Nephron progenitor cell (in vitro differentiated cells): ENCODE measurements at regions not wholly inside any gene's neighbourhood (a gene's known extent, or its start where the extent isn't known, plus 50 kb on each side); places are given as distances from the start of the nearest gene placed in this dataset.

ENCODE experiments used
- DNase-seq: peaks from one replicate; pipeline ENCODE4 v3.0.0; 2021
- H3K27ac Mint-ChIP-seq: 2 replicates; pipeline ENCODE4 v1.8.0; 2021; ENCODE audit warnings: mild to moderate bottlenecking, moderate library complexity, mixed read lengths
- H3K27me3 Mint-ChIP-seq: 2 replicates; pipeline ENCODE4 v1.8.0; 2021; ENCODE audit warnings: mild to moderate bottlenecking, low read depth, mixed read lengths; ENCODE audit not compliant: poor library complexity
- H3K36me3 Mint-ChIP-seq: 2 replicates; pipeline ENCODE4 v1.8.0; 2021; ENCODE audit warnings: low read depth, mixed read lengths
- H3K4me1 Mint-ChIP-seq: 2 replicates; pipeline ENCODE4 v1.8.0; 2021; ENCODE audit warnings: mixed read lengths
- H3K4me3 Mint-ChIP-seq: 2 replicates; pipeline ENCODE4 v1.8.0; 2021; ENCODE audit warnings: mild to moderate bottlenecking, moderate library complexity, mixed read lengths
- H3K9me3 Mint-ChIP-seq: 2 replicates; pipeline ENCODE4 v1.8.0; 2021; ENCODE audit warnings: mild to moderate bottlenecking, moderate library complexity, mixed read lengths
- TF ChIP-seq, protein P1 (sequence below): fragments of 200-600 bp; sonication (generic); IDR thresholded peaks from 2 replicates; pipeline ENCODE4 v1.5.0; 2021; ENCODE audit warnings: antibody characterized with exemption

- TF ChIP-seq, protein P1, sequence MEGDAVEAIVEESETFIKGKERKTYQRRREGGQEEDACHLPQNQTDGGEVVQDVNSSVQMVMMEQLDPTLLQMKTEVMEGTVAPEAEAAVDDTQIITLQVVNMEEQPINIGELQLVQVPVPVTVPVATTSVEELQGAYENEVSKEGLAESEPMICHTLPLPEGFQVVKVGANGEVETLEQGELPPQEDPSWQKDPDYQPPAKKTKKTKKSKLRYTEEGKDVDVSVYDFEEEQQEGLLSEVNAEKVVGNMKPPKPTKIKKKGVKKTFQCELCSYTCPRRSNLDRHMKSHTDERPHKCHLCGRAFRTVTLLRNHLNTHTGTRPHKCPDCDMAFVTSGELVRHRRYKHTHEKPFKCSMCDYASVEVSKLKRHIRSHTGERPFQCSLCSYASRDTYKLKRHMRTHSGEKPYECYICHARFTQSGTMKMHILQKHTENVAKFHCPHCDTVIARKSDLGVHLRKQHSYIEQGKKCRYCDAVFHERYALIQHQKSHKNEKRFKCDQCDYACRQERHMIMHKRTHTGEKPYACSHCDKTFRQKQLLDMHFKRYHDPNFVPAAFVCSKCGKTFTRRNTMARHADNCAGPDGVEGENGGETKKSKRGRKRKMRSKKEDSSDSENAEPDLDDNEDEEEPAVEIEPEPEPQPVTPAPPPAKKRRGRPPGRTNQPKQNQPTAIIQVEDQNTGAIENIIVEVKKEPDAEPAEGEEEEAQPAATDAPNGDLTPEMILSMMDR: no peak
- Mint-ChIP-seq H3K4me1 (no peaks in the 10 kb centered on the region), H3K4me3 (no peak overlapping the region), H3K27me3 (no peaks in the 10 kb centered on the region), H3K36me3 (no peaks in the 10 kb centered on the region), H3K27ac (no peak overlapping the region), H3K9me3 (peaks cover 14% of the 10 kb centered on the region)
- DNase-seq: no peak
Measured at GRCh38 chr7:79973455-79973854, 161.2 kb upstream of the GNAI1 start.

- Mint-ChIP-seq H3K9me3 (peaks cover 6% of the 10 kb centered on the region), H3K27me3 (no peaks in the 10 kb centered on the region), H3K4me1 (no peaks in the 10 kb centered on the region), H3K36me3 (no peaks in the 10 kb centered on the region), H3K27ac (no peak overlapping the region), H3K4me3 (no peak overlapping the region)
- TF ChIP-seq, protein P1: no peak
- no peak for DNase-seq
Measured at GRCh38 chr7:79971058-79971457, 163.6 kb upstream of the GNAI1 start.

- TF ChIP-seq, protein P1: no peak
- Mint-ChIP-seq H3K4me1 (no peaks in the 10 kb centered on the region), H3K4me3 (no peak overlapping the region), H3K27me3 (no peaks in the 10 kb centered on the region), H3K9me3 (no peaks in the 10 kb centered on the region), H3K36me3 (no peaks in the 10 kb centered on the region), H3K27ac (no peak overlapping the region)
- DNase-seq: no peak
Measured at GRCh38 chr7:79968894-79969293, 165.7 kb upstream of the GNAI1 start.

GRCh38 chr7:79968077-79968648, 166.5 kb upstream of the GNAI1 start:
- no peaks in the 10 kb centered on the region for H3K27me3 Mint-ChIP-seq
- no peaks in the 10 kb centered on the region for H3K9me3 Mint-ChIP-seq
- no peaks in the 10 kb centered on the region for H3K4me1 Mint-ChIP-seq
- TF ChIP-seq, protein P1: no peak
- H3K36me3 Mint-ChIP-seq: no peaks in the 10 kb centered on the region
- H3K4me3 Mint-ChIP-seq: no peak overlapping the region
- H3K27ac Mint-ChIP-seq: no peak overlapping the region
- DNase-seq: no peak

GRCh38 chr7:79965946-79966345, 168.7 kb upstream of the GNAI1 start:
- DNase-seq: no peak
- TF ChIP-seq, protein P1: no peak
- no peak overlapping the region for H3K4me3 Mint-ChIP-seq
- H3K36me3 Mint-ChIP-seq: no peaks in the 10 kb centered on the region
- no peak overlapping the region for H3K27ac Mint-ChIP-seq
- H3K27me3 Mint-ChIP-seq: no peaks in the 10 kb centered on the region
- H3K4me1 Mint-ChIP-seq: no peaks in the 10 kb centered on the region
- H3K9me3 Mint-ChIP-seq: no peaks in the 10 kb centered on the region

DNA sequence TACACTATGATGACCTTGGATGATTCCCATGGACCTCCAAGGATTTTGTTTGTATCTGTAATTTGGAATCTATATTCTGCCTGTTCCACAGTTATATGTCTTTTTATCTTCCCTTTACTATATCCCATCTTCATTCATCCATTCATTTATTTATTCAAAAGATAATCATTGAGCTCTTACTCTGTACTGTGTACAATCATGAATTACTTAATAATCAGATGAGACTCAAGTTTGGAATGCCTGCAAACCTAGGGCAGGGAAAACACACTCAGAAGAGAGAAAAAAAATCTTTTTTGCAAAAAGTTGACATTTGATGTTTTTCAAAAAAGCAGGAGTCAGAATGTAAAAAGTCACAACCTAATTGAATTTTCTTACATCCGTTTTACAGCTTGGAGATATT, 170.2 kb upstream of the GNAI1 start:
- H3K27ac Mint-ChIP-seq: no peak overlapping the region
- no peaks in the 10 kb centered on the region for H3K9me3 Mint-ChIP-seq
- TF ChIP-seq, protein P1: no peak
- H3K27me3 Mint-ChIP-seq: no peaks in the 10 kb centered on the region
- no peak overlapping the region for H3K4me3 Mint-ChIP-seq
- no peak for DNase-seq
- no peaks in the 10 kb centered on the region for H3K4me1 Mint-ChIP-seq
- no peaks in the 10 kb centered on the region for H3K36me3 Mint-ChIP-seq
